SU-DHL-6 (cell line): ENCODE measurements at regions not wholly inside any gene's neighbourhood (a gene's known extent, or its start where the extent isn't known, plus 50 kb on each side); places are given as distances from the start of the nearest gene placed in this dataset.

ENCODE experiments used
- H2AFZ ChIP-seq: fragments of 200-600 bp; sonication (generic); 2 replicates; pipeline ENCODE4 v1.6.1; 2014; ENCODE audit warnings: low read depth, mild to moderate bottlenecking, moderate library complexity, mixed read lengths, antibody characterized with exemption, low read length; ENCODE audit not compliant: severe bottlenecking
- H3F3A ChIP-seq: fragments of 200-600 bp; shearing (Covaris generic); 2 replicates; pipeline ENCODE4 v1.6.0; 2016; ENCODE audit warnings: antibody characterized with exemption, mild to moderate bottlenecking; ENCODE audit not compliant: insufficient read depth
- H3K27ac ChIP-seq: fragments of 200-600 bp; sonication (generic); 2 replicates; pipeline ENCODE4 v1.5.1; 2016; ENCODE audit warnings: low read depth, mild to moderate bottlenecking, low read length, moderate library complexity, mixed read lengths
- H3K27me3 ChIP-seq: fragments of 200-600 bp; sonication (generic), shearing (Covaris generic); 2 replicates; pipeline ENCODE4 v1.6.0; 2014; ENCODE audit warnings: mild to moderate bottlenecking, low read length
- H3K36me3 ChIP-seq: fragments of 200-600 bp; sonication (generic); 2 replicates; pipeline ENCODE4 v1.6.1; 2014; ENCODE audit warnings: mild to moderate bottlenecking, low read length, mixed read lengths
- H3K4me2 ChIP-seq: fragments of 300-600, 200-600 bp; shearing (Covaris generic), sonication (generic); 2 replicates; pipeline ENCODE4 v1.6.0; 2014; ENCODE audit warnings: low read length, low read depth, mild to moderate bottlenecking; ENCODE audit not compliant: poor library complexity, severe bottlenecking
- H3K4me3 ChIP-seq: fragments of 200-600 bp; sonication (generic); 2 replicates; pipeline ENCODE4 v1.5.1; 2014; ENCODE audit warnings: antibody characterized with exemption, low read length, mild to moderate bottlenecking, mixed read lengths; ENCODE audit not compliant: insufficient read depth, poor library complexity, severe bottlenecking
- H3K79me2 ChIP-seq: fragments of 200-600 bp; sonication (generic); 2 replicates; pipeline ENCODE4 v1.6.1; 2014; ENCODE audit warnings: mild to moderate bottlenecking, low read length, moderate library complexity; ENCODE audit not compliant: insufficient read depth
- H3K9ac ChIP-seq: fragments of 200-600 bp; sonication (generic); 2 replicates; pipeline ENCODE4 v1.7.0; 2014; ENCODE audit warnings: mild to moderate bottlenecking, low read length
- H3K9me2 ChIP-seq: fragments of 200-600 bp; sonication (generic); replicated peaks from 2 replicates; pipeline ENCODE4 v1.6.1; 2014; ENCODE audit warnings: low read length; ENCODE audit not compliant: insufficient read depth
- H3K9me3 ChIP-seq: fragments of 200-600 bp; sonication (generic); 2 replicates; pipeline ENCODE4 v1.6.1; 2014; ENCODE audit warnings: low read length, mixed read lengths; ENCODE audit not compliant: insufficient read depth
- H4K20me1 ChIP-seq: fragments of 200-600 bp; sonication (generic); 2 replicates; pipeline ENCODE4 v1.6.1; 2014; ENCODE audit warnings: low read depth, mild to moderate bottlenecking, antibody characterized with exemption, low read length, moderate library complexity, mixed read lengths
- CTCF ChIP-seq: fragments of 200-600 bp; sonication (generic); IDR thresholded peaks from one replicate; pipeline ENCODE4 v1.5.1; 2017; ENCODE audit warnings: antibody characterized with exemption, mild to moderate bottlenecking, low read length, moderate library complexity; ENCODE audit not compliant: insufficient read depth, poor library complexity, severe bottlenecking
- EZH2phosphoT487 ChIP-seq: fragments of 200-600 bp; sonication (generic), shearing (Covaris generic); conservative IDR thresholded peaks from 2 replicates; pipeline ENCODE4 v1.6.1; 2018; ENCODE audit warnings: mild to moderate bottlenecking, antibody characterized with exemption, low read length, moderate library complexity, mixed read lengths

- Histone ChIP-seq H4K20me1 (no peaks in the 10 kb centered on the region), H3K9me2 (no peaks in the 10 kb centered on the region), H3K4me3 (no peak overlapping the region)
Observed at GRCh38 chr10:57917019-57917418, 350.7 kb downstream of the IPMK start.

GRCh38 chr10:57905861-57906260 is 361.8 kb downstream of the IPMK start:
- no peaks in the 10 kb centered on the region for H3K79me2 ChIP-seq
- H3K27ac ChIP-seq = no peak overlapping the region
- H3K4me3 ChIP-seq = no peak overlapping the region
- TF ChIP-seq CTCF (no peak), EZH2phosphoT487 (no peak)
- H3K27me3 ChIP-seq = no peaks in the 10 kb centered on the region
- no peaks in the 10 kb centered on the region for H3K9me3 ChIP-seq
- H3K4me2 ChIP-seq = no peak overlapping the region
- no peaks in the 10 kb centered on the region for H3K9me2 ChIP-seq
- no peaks in the 10 kb centered on the region for H3K36me3 ChIP-seq
- no peak overlapping the region for H3K9ac ChIP-seq
- H4K20me1 ChIP-seq = no peaks in the 10 kb centered on the region
- H2AFZ ChIP-seq = no peak overlapping the region
- H3F3A ChIP-seq = no peaks in the 10 kb centered on the region

More at GRCh38 chr10:57917019-57917418, 350.7 kb downstream of the IPMK start:
- Histone ChIP-seq H3K9ac (no peak overlapping the region), H3F3A (no peaks in the 10 kb centered on the region), H3K36me3 (no peaks in the 10 kb centered on the region), H3K79me2 (no peaks in the 10 kb centered on the region), H3K4me2 (no peak overlapping the region), H3K27me3 (no peaks in the 10 kb centered on the region), H3K27ac (no peak overlapping the region), H2AFZ (no peak overlapping the region), H3K9me3 (no peaks in the 10 kb centered on the region)
- TF ChIP-seq EZH2phosphoT487 (no peak), CTCF (no peak)

GRCh38 chr10:57905010-57905409 is 362.7 kb downstream of the IPMK start:
- Histone ChIP-seq H3K36me3 (no peaks in the 10 kb centered on the region), H3K79me2 (no peaks in the 10 kb centered on the region), H3F3A (no peaks in the 10 kb centered on the region), H3K27me3 (no peaks in the 10 kb centered on the region), H3K27ac (no peak overlapping the region), H2AFZ (no peak overlapping the region), H3K4me2 (no peak overlapping the region), H3K9me2 (no peaks in the 10 kb centered on the region), H4K20me1 (no peaks in the 10 kb centered on the region), H3K9me3 (no peaks in the 10 kb centered on the region), H3K4me3 (no peak overlapping the region), H3K9ac (no peak overlapping the region)
- TF ChIP-seq EZH2phosphoT487 (no peak), CTCF (no peak)
